ENCODE measurements at regions not wholly inside any gene's neighbourhood (a gene's known extent, or its start where the extent isn't known, plus 50 kb on each side); places are given as distances from the start of the nearest gene placed in this dataset.

- peaks cover 32% of the 10 kb centered on the region for H3K27me3 Mint-ChIP-seq
Measured at GRCh38 chr10:128693493-128694131, 567.4 kb upstream of the MKI67 start.

GRCh38 chr10:128694168-128694850 is 568.1 kb upstream of the MKI67 start:
- Mint-ChIP-seq H3K4me3 (no peak overlapping the region), H3K27me3 (peaks cover 30% of the 10 kb centered on the region), H3K27ac (no peak overlapping the region), H3K36me3 (no peaks in the 10 kb centered on the region), H3K9me3 (no peaks in the 10 kb centered on the region), H3K4me1 (ENCODE audit: unreplicated experiment) (peaks cover 16% of the 10 kb centered on the region)
- DNase-seq (ENCODE audit: extremely low spot score, unreplicated experiment) = no peak
- no peak for TF ChIP-seq CTCF (conservative IDR thresholded peaks at IDR 0.05)

More at GRCh38 chr10:128693493-128694131, 567.4 kb upstream of the MKI67 start:
- no peak for DNase-seq (ENCODE audit: extremely low spot score, unreplicated experiment)
- no peaks in the 10 kb centered on the region for H3K9me3 Mint-ChIP-seq
- peaks cover 18% of the 10 kb centered on the region for H3K4me1 Mint-ChIP-seq (ENCODE audit: unreplicated experiment)
- H3K36me3 Mint-ChIP-seq = no peaks in the 10 kb centered on the region
- H3K4me3 Mint-ChIP-seq = no peak overlapping the region
- H3K27ac Mint-ChIP-seq = no peak overlapping the region
- no peak for TF ChIP-seq CTCF (conservative IDR thresholded peaks at IDR 0.05)

- no peaks in the 10 kb centered on the region for H3K36me3 Mint-ChIP-seq
- no peak for DNase-seq (ENCODE audit: extremely low spot score, unreplicated experiment)
- H3K9me3 Mint-ChIP-seq = no peaks in the 10 kb centered on the region
- no peak overlapping the region for H3K4me3 Mint-ChIP-seq
- no peak overlapping the region for H3K27ac Mint-ChIP-seq
- peaks cover 24% of the 10 kb centered on the region for H3K27me3 Mint-ChIP-seq
- H3K4me1 Mint-ChIP-seq (ENCODE audit: unreplicated experiment) = peaks cover 12% of the 10 kb centered on the region
- TF ChIP-seq CTCF (conservative IDR thresholded peaks at IDR 0.05) = no peak
Measured at GRCh38 chr10:128694851-128695725, 568.9 kb upstream of the MKI67 start.

- Mint-ChIP-seq H3K4me3 (no peak overlapping the region), H3K36me3 (no peaks in the 10 kb centered on the region), H3K27ac (no peak overlapping the region), H3K27me3 (peaks cover 21% of the 10 kb centered on the region), H3K9me3 (no peaks in the 10 kb centered on the region), H3K4me1 (ENCODE audit: unreplicated experiment) (peaks cover 12% of the 10 kb centered on the region)
- no peak for DNase-seq (ENCODE audit: extremely low spot score, unreplicated experiment)
- TF ChIP-seq CTCF (conservative IDR thresholded peaks at IDR 0.05) = no peak
Measured at GRCh38 chr10:128695931-128696330, 569.7 kb upstream of the MKI67 start.

GRCh38 chr10:128697437-128697836 is 571.2 kb upstream of the MKI67 start:
- Mint-ChIP-seq H3K27me3 (peaks cover 18% of the 10 kb centered on the region), H3K9me3 (no peaks in the 10 kb centered on the region), H3K36me3 (no peaks in the 10 kb centered on the region), H3K27ac (no peak overlapping the region), H3K4me1 (ENCODE audit: unreplicated experiment) (peaks cover 12% of the 10 kb centered on the region), H3K4me3 (no peak overlapping the region)
- TF ChIP-seq CTCF (conservative IDR thresholded peaks at IDR 0.05) = no peak
- no peak for DNase-seq (ENCODE audit: extremely low spot score, unreplicated experiment)

All from type B pancreatic cell (in vitro differentiated cells).